ENCODE measurements at regions not wholly inside any gene's neighbourhood (a gene's known extent, or its start where the extent isn't known, plus 50 kb on each side); places are given as distances from the start of the nearest gene placed in this dataset.

- Histone ChIP-seq H3K36me3 (ENCODE audit: control insufficient read depth, insufficient read depth, low read length) (no peaks in the 10 kb centered on the region), H3K27ac (ENCODE audit: insufficient read depth, low read length, poor library complexity, severe bottlenecking) (no peak overlapping the region), H3K27me3 (replicated peaks; ENCODE audit: control insufficient read depth, insufficient read depth, low read length, poor library complexity, severe bottlenecking) (no peaks in the 10 kb centered on the region), H3K9me3 (ENCODE audit: control insufficient read depth, low read length) (no peaks in the 10 kb centered on the region), H3K4me3 (ENCODE audit: insufficient read depth, low read depth, low read length, poor library complexity, severe bottlenecking) (no peak overlapping the region), H3K4me1 (ENCODE audit: control insufficient read depth, insufficient read depth, low read length, poor library complexity, severe bottlenecking) (no peaks in the 10 kb centered on the region)
- DNase-seq, result no peak
These were observed 214.3 kb upstream of the CDH11 start for GRCh38 chr16:65336160-65336559.

GRCh38 chr16:65334081-65334480, 212.2 kb upstream of the CDH11 start:
- Histone ChIP-seq H3K27ac (ENCODE audit: insufficient read depth, low read length, poor library complexity, severe bottlenecking) (no peak overlapping the region), H3K4me1 (ENCODE audit: control insufficient read depth, insufficient read depth, low read length, poor library complexity, severe bottlenecking) (no peaks in the 10 kb centered on the region), H3K36me3 (ENCODE audit: control insufficient read depth, insufficient read depth, low read length) (no peaks in the 10 kb centered on the region), H3K27me3 (replicated peaks; ENCODE audit: control insufficient read depth, insufficient read depth, low read length, poor library complexity, severe bottlenecking) (no peaks in the 10 kb centered on the region), H3K9me3 (ENCODE audit: control insufficient read depth, low read length) (no peaks in the 10 kb centered on the region), H3K4me3 (ENCODE audit: insufficient read depth, low read depth, low read length, poor library complexity, severe bottlenecking) (no peak overlapping the region)
- no peak for DNase-seq

- no peak overlapping the region for H3K27ac ChIP-seq (ENCODE audit: insufficient read depth, low read length, poor library complexity, severe bottlenecking)
- H3K27me3 ChIP-seq (replicated peaks; ENCODE audit: control insufficient read depth, insufficient read depth, low read length, poor library complexity, severe bottlenecking), result no peaks in the 10 kb centered on the region
- H3K4me3 ChIP-seq (ENCODE audit: insufficient read depth, low read depth, low read length, poor library complexity, severe bottlenecking), result no peak overlapping the region
- DNase-seq, result no peak
- H3K36me3 ChIP-seq (ENCODE audit: control insufficient read depth, insufficient read depth, low read length), result no peaks in the 10 kb centered on the region
- H3K4me1 ChIP-seq (ENCODE audit: control insufficient read depth, insufficient read depth, low read length, poor library complexity, severe bottlenecking), result no peaks in the 10 kb centered on the region
- H3K9me3 ChIP-seq (ENCODE audit: control insufficient read depth, low read length), result no peaks in the 10 kb centered on the region
These were observed 211.4 kb upstream of the CDH11 start for GRCh38 chr16:65333283-65333682.

GRCh38 chr16:65327346-65327745, 205.5 kb upstream of the CDH11 start:
- Histone ChIP-seq H3K27me3 (replicated peaks; ENCODE audit: control insufficient read depth, insufficient read depth, low read length, poor library complexity, severe bottlenecking) (no peaks in the 10 kb centered on the region), H3K9me3 (ENCODE audit: control insufficient read depth, low read length) (no peaks in the 10 kb centered on the region), H3K4me1 (ENCODE audit: control insufficient read depth, insufficient read depth, low read length, poor library complexity, severe bottlenecking) (no peaks in the 10 kb centered on the region), H3K27ac (ENCODE audit: insufficient read depth, low read length, poor library complexity, severe bottlenecking) (no peak overlapping the region), H3K36me3 (ENCODE audit: control insufficient read depth, insufficient read depth, low read length) (no peaks in the 10 kb centered on the region), H3K4me3 (ENCODE audit: insufficient read depth, low read depth, low read length, poor library complexity, severe bottlenecking) (no peak overlapping the region)
- no peak for DNase-seq

- no peaks in the 10 kb centered on the region for H3K27me3 ChIP-seq (replicated peaks; ENCODE audit: control insufficient read depth, insufficient read depth, low read length, poor library complexity, severe bottlenecking)
- H3K4me1 ChIP-seq (ENCODE audit: control insufficient read depth, insufficient read depth, low read length, poor library complexity, severe bottlenecking), result no peaks in the 10 kb centered on the region
- H3K4me3 ChIP-seq (ENCODE audit: insufficient read depth, low read depth, low read length, poor library complexity, severe bottlenecking), result no peak overlapping the region
- no peaks in the 10 kb centered on the region for H3K36me3 ChIP-seq (ENCODE audit: control insufficient read depth, insufficient read depth, low read length)
- no peak overlapping the region for H3K27ac ChIP-seq (ENCODE audit: insufficient read depth, low read length, poor library complexity, severe bottlenecking)
- H3K9me3 ChIP-seq (ENCODE audit: control insufficient read depth, low read length), result no peaks in the 10 kb centered on the region
- DNase-seq, result no peak
These were observed 201.9 kb upstream of the CDH11 start for GRCh38 chr16:65323655-65324237.

- H3K27me3 ChIP-seq (replicated peaks; ENCODE audit: control insufficient read depth, insufficient read depth, low read length, poor library complexity, severe bottlenecking), result no peaks in the 10 kb centered on the region
- H3K9me3 ChIP-seq (ENCODE audit: control insufficient read depth, low read length), result no peaks in the 10 kb centered on the region
- no peak overlapping the region for H3K4me3 ChIP-seq (ENCODE audit: insufficient read depth, low read depth, low read length, poor library complexity, severe bottlenecking)
- no peaks in the 10 kb centered on the region for H3K36me3 ChIP-seq (ENCODE audit: control insufficient read depth, insufficient read depth, low read length)
- no peak for DNase-seq
- no peak overlapping the region for H3K27ac ChIP-seq (ENCODE audit: insufficient read depth, low read length, poor library complexity, severe bottlenecking)
- H3K4me1 ChIP-seq (ENCODE audit: control insufficient read depth, insufficient read depth, low read length, poor library complexity, severe bottlenecking), result no peaks in the 10 kb centered on the region
These were observed 197.9 kb upstream of the CDH11 start for GRCh38 chr16:65319621-65320231.

GRCh38 chr16:65318590-65319257, 196.9 kb upstream of the CDH11 start:
- Histone ChIP-seq H3K27me3 (replicated peaks; ENCODE audit: control insufficient read depth, insufficient read depth, low read length, poor library complexity, severe bottlenecking) (no peaks in the 10 kb centered on the region), H3K9me3 (ENCODE audit: control insufficient read depth, low read length) (no peaks in the 10 kb centered on the region), H3K36me3 (ENCODE audit: control insufficient read depth, insufficient read depth, low read length) (no peaks in the 10 kb centered on the region), H3K27ac (ENCODE audit: insufficient read depth, low read length, poor library complexity, severe bottlenecking) (no peak overlapping the region), H3K4me1 (ENCODE audit: control insufficient read depth, insufficient read depth, low read length, poor library complexity, severe bottlenecking) (no peaks in the 10 kb centered on the region), H3K4me3 (ENCODE audit: insufficient read depth, low read depth, low read length, poor library complexity, severe bottlenecking) (no peak overlapping the region)
- DNase-seq, result no peak

- no peaks in the 10 kb centered on the region for H3K4me1 ChIP-seq (ENCODE audit: control insufficient read depth, insufficient read depth, low read length, poor library complexity, severe bottlenecking)
- H3K9me3 ChIP-seq (ENCODE audit: control insufficient read depth, low read length), result no peaks in the 10 kb centered on the region
- no peak overlapping the region for H3K27ac ChIP-seq (ENCODE audit: insufficient read depth, low read length, poor library complexity, severe bottlenecking)
- no peak for DNase-seq
- no peaks in the 10 kb centered on the region for H3K27me3 ChIP-seq (replicated peaks; ENCODE audit: control insufficient read depth, insufficient read depth, low read length, poor library complexity, severe bottlenecking)
- H3K36me3 ChIP-seq (ENCODE audit: control insufficient read depth, insufficient read depth, low read length), result no peaks in the 10 kb centered on the region
- no peak overlapping the region for H3K4me3 ChIP-seq (ENCODE audit: insufficient read depth, low read depth, low read length, poor library complexity, severe bottlenecking)
These were observed 196.3 kb upstream of the CDH11 start for GRCh38 chr16:65318138-65318537.

GRCh38 chr16:65316808-65317207, 194.9 kb upstream of the CDH11 start:
- Histone ChIP-seq H3K4me3 (ENCODE audit: insufficient read depth, low read depth, low read length, poor library complexity, severe bottlenecking) (no peak overlapping the region), H3K27me3 (replicated peaks; ENCODE audit: control insufficient read depth, insufficient read depth, low read length, poor library complexity, severe bottlenecking) (no peaks in the 10 kb centered on the region), H3K36me3 (ENCODE audit: control insufficient read depth, insufficient read depth, low read length) (no peaks in the 10 kb centered on the region), H3K9me3 (ENCODE audit: control insufficient read depth, low read length) (no peaks in the 10 kb centered on the region), H3K27ac (ENCODE audit: insufficient read depth, low read length, poor library complexity, severe bottlenecking) (no peak overlapping the region), H3K4me1 (ENCODE audit: control insufficient read depth, insufficient read depth, low read length, poor library complexity, severe bottlenecking) (no peaks in the 10 kb centered on the region)
- no peak for DNase-seq

- H3K4me1 ChIP-seq (ENCODE audit: control insufficient read depth, insufficient read depth, low read length, poor library complexity, severe bottlenecking), result no peaks in the 10 kb centered on the region
- H3K9me3 ChIP-seq (ENCODE audit: control insufficient read depth, low read length), result no peaks in the 10 kb centered on the region
- DNase-seq, result no peak
These were observed 193.4 kb upstream of the CDH11 start for GRCh38 chr16:65315081-65315780.

More at GRCh38 chr16:65315081-65315780, 193.4 kb upstream of the CDH11 start:
- H3K27ac ChIP-seq (ENCODE audit: insufficient read depth, low read length, poor library complexity, severe bottlenecking), result no peak overlapping the region
- H3K4me3 ChIP-seq (ENCODE audit: insufficient read depth, low read depth, low read length, poor library complexity, severe bottlenecking), result no peak overlapping the region
- H3K27me3 ChIP-seq (replicated peaks; ENCODE audit: control insufficient read depth, insufficient read depth, low read length, poor library complexity, severe bottlenecking), result no peaks in the 10 kb centered on the region
- H3K36me3 ChIP-seq (ENCODE audit: control insufficient read depth, insufficient read depth, low read length), result no peaks in the 10 kb centered on the region
